ENCODE measurements at regions not wholly inside any gene's neighbourhood (a gene's known extent, or its start where the extent isn't known, plus 50 kb on each side); places are given as distances from the start of the nearest gene placed in this dataset.
A peak's percentile ranks its signal among the peaks of the same experiment; 100 is the strongest.
"Not testable (repeated sequence)": the region's sequence is repeated elsewhere in the genome, so short reads cannot be mapped to it uniquely, and the experiment has no call there.

DNA sequence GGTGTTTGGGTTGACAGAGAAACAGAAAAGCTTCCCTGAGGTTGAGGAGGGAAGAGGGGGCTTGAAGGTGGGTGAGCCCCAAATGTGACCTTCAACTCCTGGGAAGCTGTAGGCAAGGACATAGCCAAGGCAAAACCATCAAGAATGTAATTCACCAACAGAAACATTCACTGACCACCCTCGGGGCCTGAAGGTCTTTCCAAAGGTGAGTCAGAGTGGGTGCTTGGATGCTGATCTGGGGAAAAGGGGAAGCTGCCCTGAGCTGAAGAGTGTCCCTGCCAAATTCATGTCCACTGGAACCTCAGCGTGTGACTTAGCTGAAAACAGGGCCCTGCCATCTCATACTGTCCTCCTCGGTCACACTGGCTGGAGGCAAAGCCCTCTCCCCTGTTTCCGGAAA, 234.2 kb upstream of the SULF2 start:
- H3K79me2 ChIP-seq (ENCODE audit: control insufficient read depth, insufficient read depth, low read length) = no peaks in the 10 kb centered on the region
- ChIA-PET SMC1A (ENCODE audit: uncharacterized antibody, unreplicated experiment) (interaction anchor here (1.4 kb wide), 1 partner anchor 16 kb away, joined by 6 read pairs; no protein-coding TSS in a partner anchor), POLR2A (no interaction called here), RAD21 (ENCODE audit: unreplicated experiment) (no interaction called here), CTCF (no interaction called here)
- no peak for DNase-seq (ENCODE audit: low read depth, low spot score)
- H2AFZ ChIP-seq (ENCODE audit: control insufficient read depth, low read depth, low read length) = no peak overlapping the region
- no peaks in the 10 kb centered on the region for H3K27me3 ChIP-seq (replicated peaks in 1 of 2; ENCODE audit: control insufficient read depth in 2 of 2, insufficient read depth in 2 of 2, low read length in 1 of 2)
- no peak for TF ChIP-seq FOXM1 (IDR thresholded peaks at IDR 0.05; ENCODE audit: low read depth, low read length)
- TF ChIP-seq ETV6 (conservative IDR thresholded peaks at IDR 0.05 in 1 of 2, IDR thresholded peaks at IDR 0.05 in 1 of 2; ENCODE audit: borderline replicate concordance in 1 of 2, low read depth in 1 of 2) = 0 out of 4 replicates have a peak, but pooled peaks of 1 of the 2 experiments have one; percentile 29
- FAIRE-seq = no peak
- no peaks in the 10 kb centered on the region for H3K36me3 ChIP-seq (ENCODE audit: control insufficient read depth in 2 of 2, insufficient read depth in 2 of 2, low read length in 1 of 2)
- no peaks in the 10 kb centered on the region for H4K20me1 ChIP-seq (ENCODE audit: control insufficient read depth, insufficient read depth)
- BruUV-seq (replicated peaks) = no TSS peak
- no peak overlapping the region for H3K9ac ChIP-seq (ENCODE audit: control insufficient read depth, insufficient read depth, low read length)
- intact Hi-C loops (cut with micrococcal nuclease; ENCODE audit: unreplicated experiment) = no loop called here
- H3K4me1 ChIP-seq (ENCODE audit: control insufficient read depth, insufficient read depth, low read length) = no peaks in the 10 kb centered on the region
- no peak overlapping the region for H3K4me3 ChIP-seq
- no peak for ATAC-seq
- 56% methylated on average over 4 of the region's 4 CpGs for WGBS (ENCODE audit: insufficient coverage, insufficient replicate concordance, low lambda C conversion rate, missing lambda C conversion rate)
- H3K4me2 ChIP-seq (ENCODE audit: control insufficient read depth, insufficient read depth) = no peak overlapping the region
- in situ Hi-C loops (cut with MboI) = no loop called here
- no peak overlapping the region for H3K27ac ChIP-seq (ENCODE audit: control insufficient read depth, insufficient read depth)
- H3K9me3 ChIP-seq (replicated peaks; ENCODE audit: control insufficient read depth, insufficient read depth, low read length) = no peaks in the 10 kb centered on the region; the same call in 1 of the 3 replicates

DNA sequence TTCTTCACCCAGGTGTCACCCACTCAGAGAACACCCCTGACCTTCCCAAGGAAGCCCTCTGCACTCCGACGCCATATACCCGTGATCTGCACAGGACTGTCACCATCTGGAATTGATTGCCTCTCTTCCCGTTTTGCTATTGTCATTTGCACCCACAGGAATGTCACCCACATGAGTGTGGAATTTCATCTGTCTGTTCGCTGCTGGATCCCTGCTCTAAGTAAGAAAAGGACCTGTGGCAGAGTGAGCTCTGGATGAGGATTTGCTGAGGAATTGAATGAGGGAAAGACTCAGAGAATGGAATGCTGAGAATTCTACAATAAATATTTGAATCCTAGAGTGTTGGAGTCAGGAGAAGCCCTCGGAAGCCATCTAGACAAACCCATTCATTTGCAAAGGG, 233.6 kb upstream of the SULF2 start:
- H2AFZ ChIP-seq (ENCODE audit: control insufficient read depth, low read depth, low read length); intact Hi-C loops (cut with micrococcal nuclease; ENCODE audit: unreplicated experiment); CTCF ChIA-PET; ATAC-seq; in situ Hi-C loops (cut with MboI); BruUV-seq (replicated peaks); H3K27me3 ChIP-seq (replicated peaks in 1 of 2; ENCODE audit: control insufficient read depth in 2 of 2, insufficient read depth in 2 of 2, low read length in 1 of 2); H3K27ac ChIP-seq (ENCODE audit: control insufficient read depth, insufficient read depth); H3K9ac ChIP-seq (ENCODE audit: control insufficient read depth, insufficient read depth, low read length); H3K79me2 ChIP-seq (ENCODE audit: control insufficient read depth, insufficient read depth, low read length); H3K9me3 ChIP-seq (replicated peaks; ENCODE audit: control insufficient read depth, insufficient read depth, low read length); H3K36me3 ChIP-seq (ENCODE audit: control insufficient read depth in 2 of 2, insufficient read depth in 2 of 2, low read length in 1 of 2); FAIRE-seq; RAD21 ChIA-PET (ENCODE audit: unreplicated experiment); H3K4me1 ChIP-seq (ENCODE audit: control insufficient read depth, insufficient read depth, low read length); DNase-seq (ENCODE audit: low read depth, low spot score); POLR2A ChIA-PET; H4K20me1 ChIP-seq (ENCODE audit: control insufficient read depth, insufficient read depth); H3K4me3 ChIP-seq; H3K4me2 ChIP-seq (ENCODE audit: control insufficient read depth, insufficient read depth): not testable (repeated sequence)
- SMC1A ChIA-PET (ENCODE audit: uncharacterized antibody, unreplicated experiment) = interaction anchor here (1.4 kb wide), 1 partner anchor 16 kb away, joined by 6 read pairs; no protein-coding TSS in a partner anchor
- 32% methylated on average over 6 of the region's 6 CpGs for WGBS (ENCODE audit: insufficient coverage, insufficient replicate concordance, low lambda C conversion rate, missing lambda C conversion rate)
